ENCODE measurements at regions not wholly inside any gene's neighbourhood (a gene's known extent, or its start where the extent isn't known, plus 50 kb on each side); places are given as distances from the start of the nearest gene placed in this dataset.

- TF ChIP-seq, protein P1, sequence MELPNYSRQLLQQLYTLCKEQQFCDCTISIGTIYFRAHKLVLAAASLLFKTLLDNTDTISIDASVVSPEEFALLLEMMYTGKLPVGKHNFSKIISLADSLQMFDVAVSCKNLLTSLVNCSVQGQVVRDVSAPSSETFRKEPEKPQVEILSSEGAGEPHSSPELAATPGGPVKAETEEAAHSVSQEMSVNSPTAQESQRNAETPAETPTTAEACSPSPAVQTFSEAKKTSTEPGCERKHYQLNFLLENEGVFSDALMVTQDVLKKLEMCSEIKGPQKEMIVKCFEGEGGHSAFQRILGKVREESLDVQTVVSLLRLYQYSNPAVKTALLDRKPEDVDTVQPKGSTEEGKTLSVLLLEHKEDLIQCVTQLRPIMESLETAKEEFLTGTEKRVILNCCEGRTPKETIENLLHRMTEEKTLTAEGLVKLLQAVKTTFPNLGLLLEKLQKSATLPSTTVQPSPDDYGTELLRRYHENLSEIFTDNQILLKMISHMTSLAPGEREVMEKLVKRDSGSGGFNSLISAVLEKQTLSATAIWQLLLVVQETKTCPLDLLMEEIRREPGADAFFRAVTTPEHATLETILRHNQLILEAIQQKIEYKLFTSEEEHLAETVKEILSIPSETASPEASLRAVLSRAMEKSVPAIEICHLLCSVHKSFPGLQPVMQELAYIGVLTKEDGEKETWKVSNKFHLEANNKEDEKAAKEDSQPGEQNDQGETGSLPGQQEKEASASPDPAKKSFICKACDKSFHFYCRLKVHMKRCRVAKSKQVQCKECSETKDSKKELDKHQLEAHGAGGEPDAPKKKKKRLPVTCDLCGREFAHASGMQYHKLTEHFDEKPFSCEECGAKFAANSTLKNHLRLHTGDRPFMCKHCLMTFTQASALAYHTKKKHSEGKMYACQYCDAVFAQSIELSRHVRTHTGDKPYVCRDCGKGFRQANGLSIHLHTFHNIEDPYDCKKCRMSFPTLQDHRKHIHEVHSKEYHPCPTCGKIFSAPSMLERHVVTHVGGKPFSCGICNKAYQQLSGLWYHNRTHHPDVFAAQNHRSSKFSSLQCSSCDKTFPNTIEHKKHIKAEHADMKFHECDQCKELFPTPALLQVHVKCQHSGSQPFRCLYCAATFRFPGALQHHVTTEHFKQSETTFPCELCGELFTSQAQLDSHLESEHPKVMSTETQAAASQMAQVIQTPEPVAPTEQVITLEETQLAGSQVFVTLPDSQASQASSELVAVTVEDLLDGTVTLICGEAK (IDR thresholded peaks at IDR 0.05) = no peak
- TF ChIP-seq, protein P1 (CRISPR knock-in tag; IDR thresholded peaks at IDR 0.05) = no peak
- no peak for TF ChIP-seq SMARCA4 (IDR thresholded peaks at IDR 0.05)
These were observed 318.9 kb upstream of the F9 start (continued) for GRCh38 chrX:139211568-139212182.
